Psoas muscle (tissue), 7 donors: ENCODE measurements at regions not wholly inside any gene's neighbourhood (a gene's known extent, or its start where the extent isn't known, plus 50 kb on each side); places are given as distances from the start of the nearest gene placed in this dataset.

ENCODE experiments used
- ATAC-seq, 4 donors: fragments of 200-7000 bp; cut with Tn5 transposase; one replicate each; pipeline ENCODE4 v1.9.1; 2020; ENCODE audit warnings: moderate library complexity in 3 of 4, mild to moderate bottlenecking in 2 of 4
- DNase-seq, 2 donors: peaks; one replicate each; pipeline ENCODE4 v3.0.0-alpha.2; 2020
- H3K27ac ChIP-seq: fragments of 200-600 bp; one replicate; pipeline ENCODE4 v1.8.0; 2022
- H3K27me3 ChIP-seq, 3 donors: fragments of 200-600 bp in 1 of 3; one replicate each; pipeline versions ENCODE4 v1.6.1 to v1.8.0; 2013 to 2022; ENCODE audit warnings: low read length in 2 of 3, mild to moderate bottlenecking in 2 of 3, moderate library complexity in 1 of 3; ENCODE audit not compliant: insufficient read depth in 3 of 3
- H3K36me3 ChIP-seq, 2 donors: fragments of 200-600 bp in 1 of 2; one replicate each; pipeline versions ENCODE4 v1.6.1 to v1.8.0; 2013 to 2022; ENCODE audit warnings: low read depth in 1 of 2, mild to moderate bottlenecking in 1 of 2, moderate library complexity in 1 of 2; ENCODE audit not compliant: insufficient read depth in 1 of 2
- H3K4me1 ChIP-seq: fragments of 200-600 bp; one replicate; pipeline ENCODE4 v1.8.0; 2022
- H3K4me3 ChIP-seq: fragments of 200-600 bp; one replicate; pipeline ENCODE4 v1.8.0; 2022; ENCODE audit warnings: mild to moderate bottlenecking
- H3K9me3 ChIP-seq: fragments of 200-600 bp; one replicate; pipeline ENCODE4 v1.8.0; 2022
- WGBS, 3 donors: extraction: QIAGEN DNeasy Blood & Tissue Kit; methylation state at CpG; one replicate each; pipeline versions ENCODE4 v1.1.6 to v1.1.7; 2013; 5-methylcytosine and 5-hydroxymethylcytosine counted together
- intact Hi-C, 2 donors: fragments of 100-400 bp; cut with DNase I; formaldehyde crosslinking; loops; one replicate each; pipeline versions ENCODE4 v1.11.0 to v1.14.2; 2022
- TF ChIP-seq, protein P1 (sequence below): fragments of 200-600 bp; IDR thresholded peaks from one replicate; pipeline ENCODE4 v1.8.0; 2022; ENCODE audit warnings: antibody characterized with exemption
- donor health status: healthy with polysubstance abuse.
- donor health status: DM: no; HTN: no; CAD: no; lungs with moderate emphysema.
- donor health status: Bipolar disorder and iron deficiency.
- donor health status: healthy.
- donor health status: DM: yes; HTN: yes; CAD: no.
- donor health status: DM: no; HTN: no; CAD: no.
- donor health status: DM: yes; HTN: yes; CAD: no.

DNA sequence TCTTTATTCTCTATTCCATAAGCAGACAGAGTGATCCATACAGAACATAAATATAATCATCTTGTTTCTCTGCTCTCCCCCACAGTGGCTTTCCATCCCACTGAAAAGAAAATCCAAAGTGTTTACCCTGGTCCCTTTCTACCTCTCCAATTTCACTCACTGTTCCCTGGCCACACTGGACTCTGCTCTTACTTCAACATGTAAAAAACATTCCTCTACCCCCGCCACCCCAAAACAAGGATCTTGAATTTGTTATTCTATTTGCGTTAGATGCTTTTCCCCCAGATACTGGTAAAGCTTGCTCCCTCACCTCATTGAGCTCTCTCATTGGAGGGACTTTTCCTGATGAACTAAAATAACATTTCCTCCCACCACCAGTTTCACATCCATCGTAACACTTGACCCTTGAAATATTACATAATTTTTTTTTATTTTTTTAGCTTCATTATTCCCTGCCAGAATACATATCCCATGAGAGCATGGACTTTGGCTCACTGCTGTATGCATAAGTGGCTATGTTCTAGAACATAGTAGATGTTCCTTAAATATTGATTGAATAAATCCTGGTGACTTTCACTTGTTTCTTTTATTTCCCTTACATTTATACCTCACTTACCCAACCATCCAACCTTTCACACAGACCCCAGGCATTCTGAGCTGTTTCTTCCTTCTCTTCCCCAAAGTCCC is 162.7 kb upstream of the MEIS2 start:
- no peaks in the 10 kb centered on the region for H3K27me3 ChIP-seq
- no peaks in the 10 kb centered on the region for H3K36me3 ChIP-seq
- H3K27ac ChIP-seq = no peak overlapping the region
- TF ChIP-seq, protein P1, sequence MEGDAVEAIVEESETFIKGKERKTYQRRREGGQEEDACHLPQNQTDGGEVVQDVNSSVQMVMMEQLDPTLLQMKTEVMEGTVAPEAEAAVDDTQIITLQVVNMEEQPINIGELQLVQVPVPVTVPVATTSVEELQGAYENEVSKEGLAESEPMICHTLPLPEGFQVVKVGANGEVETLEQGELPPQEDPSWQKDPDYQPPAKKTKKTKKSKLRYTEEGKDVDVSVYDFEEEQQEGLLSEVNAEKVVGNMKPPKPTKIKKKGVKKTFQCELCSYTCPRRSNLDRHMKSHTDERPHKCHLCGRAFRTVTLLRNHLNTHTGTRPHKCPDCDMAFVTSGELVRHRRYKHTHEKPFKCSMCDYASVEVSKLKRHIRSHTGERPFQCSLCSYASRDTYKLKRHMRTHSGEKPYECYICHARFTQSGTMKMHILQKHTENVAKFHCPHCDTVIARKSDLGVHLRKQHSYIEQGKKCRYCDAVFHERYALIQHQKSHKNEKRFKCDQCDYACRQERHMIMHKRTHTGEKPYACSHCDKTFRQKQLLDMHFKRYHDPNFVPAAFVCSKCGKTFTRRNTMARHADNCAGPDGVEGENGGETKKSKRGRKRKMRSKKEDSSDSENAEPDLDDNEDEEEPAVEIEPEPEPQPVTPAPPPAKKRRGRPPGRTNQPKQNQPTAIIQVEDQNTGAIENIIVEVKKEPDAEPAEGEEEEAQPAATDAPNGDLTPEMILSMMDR = no peak
- DNase-seq (no peak), ATAC-seq (no peak)
- intact Hi-C loops = loop anchor here in 1 of 2 donors (10.0 kb wide), 1 partner anchor 1582 kb away; no protein-coding TSS in a partner anchor
- no peaks in the 10 kb centered on the region for H3K4me1 ChIP-seq
- WGBS, 3 donors = 35 to 59% (median 55%) methylated on average over 3 of the region's 3 CpGs
- no peaks in the 10 kb centered on the region for H3K9me3 ChIP-seq
- H3K4me3 ChIP-seq = no peak overlapping the region

DNA sequence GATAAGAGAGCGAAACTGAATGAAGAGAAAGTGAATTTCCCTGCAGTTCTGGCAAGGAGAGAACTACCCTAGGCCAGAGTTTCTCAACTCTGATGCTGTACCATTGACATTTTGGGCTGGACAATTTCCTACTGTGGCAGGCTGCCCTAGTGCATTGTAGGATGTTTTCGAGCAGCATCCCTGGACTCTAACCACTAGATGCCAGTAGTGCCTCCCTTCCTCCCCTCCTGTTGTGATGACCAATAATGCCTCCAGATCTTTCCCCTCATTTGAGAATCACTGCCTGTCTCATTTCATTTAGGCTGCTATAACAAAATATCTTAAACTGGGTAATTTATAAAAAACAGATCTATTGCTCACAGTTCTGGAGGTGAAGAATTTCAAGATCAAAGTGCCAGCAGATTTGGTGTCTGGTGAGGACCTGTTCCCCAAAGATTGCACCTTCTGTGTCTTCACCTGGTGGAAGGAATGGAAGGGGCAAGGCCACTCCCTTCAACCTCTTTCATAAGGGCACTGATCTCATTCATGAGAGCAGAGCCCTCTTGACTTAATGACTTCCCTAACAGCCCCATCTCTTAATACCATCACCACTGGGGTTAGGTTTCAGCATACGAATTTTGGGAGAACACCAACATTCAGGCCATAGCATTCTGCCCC is 188.9 kb upstream of the MEIS2 start:
- H3K36me3 ChIP-seq = no peaks in the 10 kb centered on the region
- H3K9me3 ChIP-seq = no peaks in the 10 kb centered on the region
- no peaks in the 10 kb centered on the region for H3K4me1 ChIP-seq
- ATAC-seq (no peak), DNase-seq (no peak)
- intact Hi-C loops = no loop called here
- H3K27me3 ChIP-seq = no peaks in the 10 kb centered on the region
- H3K27ac ChIP-seq = no peak overlapping the region
- TF ChIP-seq, protein P1 = no peak
- WGBS, 3 donors = 59 to 64% (median 63%) methylated on average over 3 of the region's 3 CpGs
- no peak overlapping the region for H3K4me3 ChIP-seq

DNA sequence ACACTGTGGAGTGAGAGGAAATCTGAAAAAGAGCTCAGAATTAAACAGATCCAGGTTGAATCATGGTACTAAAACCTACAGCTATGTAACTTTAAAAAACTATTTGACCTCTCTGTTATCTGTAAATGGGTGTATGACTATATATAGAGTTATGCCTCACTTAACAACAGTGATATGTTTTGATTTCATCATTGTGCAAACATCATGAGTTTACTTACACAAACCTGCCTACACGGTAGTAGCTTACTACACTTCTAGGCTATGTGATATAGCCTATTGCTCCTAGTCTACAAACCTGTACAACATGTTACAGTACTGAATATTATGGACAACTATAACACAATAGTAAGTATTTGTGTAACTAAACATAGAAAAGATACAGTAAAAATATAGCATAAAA is 191.6 kb upstream of the MEIS2 start:
- 73 to 85% (median 82%) methylated on average over 1 of the region's 1 CpG for WGBS, 3 donors
- Histone ChIP-seq H3K36me3 (no peaks in the 10 kb centered on the region), H3K27me3 (no peaks in the 10 kb centered on the region), H3K4me3 (no peak overlapping the region), H3K4me1 (no peaks in the 10 kb centered on the region), H3K27ac (no peak overlapping the region), H3K9me3 (no peaks in the 10 kb centered on the region)
- no peak for DNase-seq
- intact Hi-C loops = no loop called here
- ATAC-seq = no peak
- TF ChIP-seq, protein P1 = no peak

DNA sequence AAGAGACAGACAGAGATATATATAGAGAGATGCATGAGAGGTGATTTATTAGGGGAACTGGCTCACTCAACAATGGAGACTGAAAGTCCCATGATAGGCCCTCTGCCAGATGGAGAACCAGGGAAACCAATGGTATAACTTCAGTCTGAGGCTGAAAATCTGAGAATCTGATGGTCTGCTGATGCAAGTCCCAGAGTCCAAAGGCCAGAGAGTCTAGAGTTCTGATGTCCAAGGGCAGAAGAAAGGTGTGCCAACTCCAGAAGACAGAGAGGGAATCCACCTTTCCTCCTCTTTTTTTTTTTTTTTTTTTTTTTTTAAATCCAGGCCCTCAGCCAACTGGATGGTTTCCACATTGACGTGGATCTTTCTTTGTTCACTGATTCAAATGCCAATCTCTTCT is 197.9 kb upstream of the MEIS2 start:
- Histone ChIP-seq H3K36me3 (no peaks in the 10 kb centered on the region), H3K9me3 (no peaks in the 10 kb centered on the region), H3K4me3 (no peak overlapping the region), H3K27ac (no peak overlapping the region), H3K4me1 (no peaks in the 10 kb centered on the region), H3K27me3 (no peaks in the 10 kb centered on the region)
- TF ChIP-seq, protein P1 = no peak
- ATAC-seq (no peak), DNase-seq (no peak)
- 16 to 22% (median 17%) methylated on average over 1 of the region's 1 CpG for WGBS, 3 donors
- intact Hi-C loops = no loop called here
